ENCODE measurements at regions not wholly inside any gene's neighbourhood (a gene's known extent, or its start where the extent isn't known, plus 50 kb on each side); places are given as distances from the start of the nearest gene placed in this dataset.

DNA sequence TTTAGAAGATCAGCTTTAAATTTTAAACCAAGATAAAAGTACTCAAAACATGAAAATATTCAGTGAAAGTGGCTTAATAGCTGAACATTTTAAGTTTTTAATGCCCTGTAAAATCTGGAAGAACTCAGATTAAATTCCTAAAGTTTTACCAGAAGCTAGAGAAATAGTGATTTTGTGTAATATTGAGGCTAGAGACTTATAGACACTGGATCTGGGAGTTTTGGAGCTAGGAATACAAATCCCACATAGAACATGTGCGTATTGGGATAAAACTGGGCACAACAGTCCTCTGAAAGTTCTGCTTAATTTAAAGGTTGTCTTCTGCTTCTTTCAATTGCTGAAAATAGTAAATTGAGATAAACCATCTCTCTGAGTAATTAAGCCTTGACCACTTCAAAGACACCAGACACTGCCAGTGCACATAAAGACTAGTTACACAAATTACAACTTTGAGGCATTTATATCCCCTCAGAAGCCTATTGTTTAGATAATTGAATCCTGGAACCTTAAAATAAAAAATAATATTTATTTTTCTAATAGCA, 1382.5 kb downstream of the OTOL1 start:
- no peaks in the 10 kb centered on the region for H3K27me3 ChIP-seq (ENCODE audit: control insufficient read depth, insufficient read depth, low read length)
- H3K4me1 ChIP-seq (ENCODE audit: control insufficient read depth, extremely low read depth, insufficient read depth, low read length) = no peaks in the 10 kb centered on the region
- H3K9ac ChIP-seq (ENCODE audit: insufficient read depth, low read length) = no peak overlapping the region
- TF ChIP-seq, protein P1, sequence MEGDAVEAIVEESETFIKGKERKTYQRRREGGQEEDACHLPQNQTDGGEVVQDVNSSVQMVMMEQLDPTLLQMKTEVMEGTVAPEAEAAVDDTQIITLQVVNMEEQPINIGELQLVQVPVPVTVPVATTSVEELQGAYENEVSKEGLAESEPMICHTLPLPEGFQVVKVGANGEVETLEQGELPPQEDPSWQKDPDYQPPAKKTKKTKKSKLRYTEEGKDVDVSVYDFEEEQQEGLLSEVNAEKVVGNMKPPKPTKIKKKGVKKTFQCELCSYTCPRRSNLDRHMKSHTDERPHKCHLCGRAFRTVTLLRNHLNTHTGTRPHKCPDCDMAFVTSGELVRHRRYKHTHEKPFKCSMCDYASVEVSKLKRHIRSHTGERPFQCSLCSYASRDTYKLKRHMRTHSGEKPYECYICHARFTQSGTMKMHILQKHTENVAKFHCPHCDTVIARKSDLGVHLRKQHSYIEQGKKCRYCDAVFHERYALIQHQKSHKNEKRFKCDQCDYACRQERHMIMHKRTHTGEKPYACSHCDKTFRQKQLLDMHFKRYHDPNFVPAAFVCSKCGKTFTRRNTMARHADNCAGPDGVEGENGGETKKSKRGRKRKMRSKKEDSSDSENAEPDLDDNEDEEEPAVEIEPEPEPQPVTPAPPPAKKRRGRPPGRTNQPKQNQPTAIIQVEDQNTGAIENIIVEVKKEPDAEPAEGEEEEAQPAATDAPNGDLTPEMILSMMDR (conservative IDR thresholded peaks at IDR 0.05 in 1 of 2, IDR thresholded peaks at IDR 0.05 in 1 of 2; ENCODE audit: low read depth in 1 of 2, low read length in 2 of 2) = no peak
- TF ChIP-seq EZH2 (IDR thresholded peaks at IDR 0.05; ENCODE audit: low read length, missing control alignments) = no peak
- no peaks in the 10 kb centered on the region for H3K36me3 ChIP-seq (ENCODE audit: control insufficient read depth, insufficient read depth, low read length)
- no peak overlapping the region for H2AFZ ChIP-seq (ENCODE audit: low read length)
- no peaks in the 10 kb centered on the region for H3K9me3 ChIP-seq (ENCODE audit: control insufficient read depth, insufficient read depth, low read depth, low read length)
- H3K27ac ChIP-seq (ENCODE audit: insufficient read depth, low read length) = no peak overlapping the region
- H4K20me1 ChIP-seq (ENCODE audit: control insufficient read depth, extremely low read depth, insufficient read depth, low read length) = no peaks in the 10 kb centered on the region
- no peaks in the 10 kb centered on the region for H3K79me2 ChIP-seq (ENCODE audit: control insufficient read depth, insufficient read depth, low read length)
- DNase-seq (ENCODE audit: low read depth in 2 of 2) = no peak
- no peak overlapping the region for H3K4me3 ChIP-seq (replicated peaks in 1 of 4; ENCODE audit: control extremely low read depth in 1 of 4, insufficient read depth in 1 of 4, low read depth in 3 of 4, low read length in 4 of 4)
- no peak overlapping the region for H3K4me2 ChIP-seq (ENCODE audit: extremely low read depth, insufficient read depth, low read length)

DNA sequence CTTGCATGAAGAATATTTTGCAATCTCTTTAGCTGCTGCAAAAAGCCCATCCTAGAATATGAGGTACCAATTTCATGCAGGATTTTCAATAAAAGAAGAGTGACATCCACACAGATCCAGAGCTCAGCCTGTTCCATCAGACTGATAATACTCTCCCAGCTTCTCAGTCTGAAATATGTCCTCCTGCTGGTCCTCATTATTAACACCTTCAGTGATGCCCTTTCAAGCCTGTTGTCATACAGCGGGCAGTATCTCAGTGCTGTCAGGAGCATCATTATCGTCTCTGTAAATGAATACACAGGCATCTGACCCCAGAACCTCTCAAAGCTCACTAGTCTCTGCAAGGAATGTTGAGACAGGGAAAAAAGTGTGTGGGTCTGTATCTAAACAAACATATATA, 1387.8 kb downstream of the OTOL1 start:
- Histone ChIP-seq H2AFZ (ENCODE audit: low read length) (no peak overlapping the region), H3K4me2 (ENCODE audit: extremely low read depth, insufficient read depth, low read length) (no peak overlapping the region), H3K27ac (ENCODE audit: insufficient read depth, low read length) (no peak overlapping the region), H3K9ac (ENCODE audit: insufficient read depth, low read length) (no peak overlapping the region), H3K27me3 (ENCODE audit: control insufficient read depth, insufficient read depth, low read length) (no peaks in the 10 kb centered on the region), H3K9me3 (ENCODE audit: control insufficient read depth, insufficient read depth, low read depth, low read length) (no peaks in the 10 kb centered on the region), H4K20me1 (ENCODE audit: control insufficient read depth, extremely low read depth, insufficient read depth, low read length) (no peaks in the 10 kb centered on the region), H3K36me3 (ENCODE audit: control insufficient read depth, insufficient read depth, low read length) (no peaks in the 10 kb centered on the region), H3K4me1 (ENCODE audit: control insufficient read depth, extremely low read depth, insufficient read depth, low read length) (no peaks in the 10 kb centered on the region), H3K79me2 (ENCODE audit: control insufficient read depth, insufficient read depth, low read length) (no peaks in the 10 kb centered on the region), H3K4me3 (replicated peaks in 1 of 4; ENCODE audit: control extremely low read depth in 1 of 4, insufficient read depth in 1 of 4, low read depth in 3 of 4, low read length in 4 of 4) (no peak overlapping the region)
- DNase-seq (ENCODE audit: low read depth in 2 of 2) = no peak
- TF ChIP-seq, protein P1 (conservative IDR thresholded peaks at IDR 0.05 in 1 of 2, IDR thresholded peaks at IDR 0.05 in 1 of 2; ENCODE audit: low read depth in 1 of 2, low read length in 2 of 2) = no peak
- no peak for TF ChIP-seq EZH2 (IDR thresholded peaks at IDR 0.05; ENCODE audit: low read length, missing control alignments)

DNA sequence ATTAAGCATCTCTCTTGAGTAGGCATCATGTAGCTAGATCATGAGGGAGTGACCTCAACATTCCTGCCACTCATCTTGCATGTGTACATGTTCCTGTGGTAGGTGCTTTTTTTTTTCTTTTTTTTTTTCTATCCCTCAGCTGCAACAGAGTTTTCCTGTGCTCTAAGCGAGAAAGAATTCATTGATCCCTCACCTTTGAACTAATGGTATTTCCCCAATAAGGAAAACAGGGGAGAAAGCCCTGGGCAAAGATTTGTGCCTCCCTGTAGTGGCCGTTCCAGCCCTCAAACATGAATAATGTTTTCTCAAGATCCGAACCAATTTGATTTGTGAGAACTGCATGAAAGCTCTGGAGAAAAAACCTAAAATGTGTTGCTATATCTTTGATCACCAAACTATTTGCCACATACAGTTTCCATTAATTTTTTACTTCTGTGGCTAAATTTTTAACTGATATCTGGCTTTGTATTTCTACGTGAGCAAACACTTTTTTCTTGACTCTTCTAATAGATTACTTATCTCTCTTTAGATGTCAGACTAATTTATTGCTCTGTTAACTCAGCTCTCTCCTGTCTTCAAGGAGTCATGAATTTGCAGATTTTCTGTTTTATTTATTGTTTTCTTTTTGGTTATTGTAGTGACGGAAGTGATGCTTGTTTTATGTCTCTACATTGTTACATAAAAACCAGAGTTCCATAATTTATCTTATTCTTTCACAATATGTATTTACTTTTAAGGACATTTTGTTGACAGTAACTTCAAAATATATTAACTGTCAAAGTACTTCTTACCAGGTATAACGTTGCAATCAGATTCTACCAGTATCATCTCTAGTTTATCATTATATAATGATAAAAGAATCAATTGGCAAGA, 1396.5 kb downstream of the OTOL1 start:
- no peak overlapping the region for H3K4me3 ChIP-seq (replicated peaks in 1 of 4; ENCODE audit: control extremely low read depth in 1 of 4, insufficient read depth in 1 of 4, low read depth in 3 of 4, low read length in 4 of 4)
- H2AFZ ChIP-seq (ENCODE audit: low read length) = no peak overlapping the region
- H3K4me2 ChIP-seq (ENCODE audit: extremely low read depth, insufficient read depth, low read length) = no peak overlapping the region
- no peak overlapping the region for H3K9ac ChIP-seq (ENCODE audit: insufficient read depth, low read length)
- no peaks in the 10 kb centered on the region for H3K79me2 ChIP-seq (ENCODE audit: control insufficient read depth, insufficient read depth, low read length)
- TF ChIP-seq, protein P1 (conservative IDR thresholded peaks at IDR 0.05 in 1 of 2, IDR thresholded peaks at IDR 0.05 in 1 of 2; ENCODE audit: low read depth in 1 of 2, low read length in 2 of 2) = no peak
- no peak for TF ChIP-seq EZH2 (IDR thresholded peaks at IDR 0.05; ENCODE audit: low read length, missing control alignments)
- H3K27me3 ChIP-seq (ENCODE audit: control insufficient read depth, insufficient read depth, low read length) = no peaks in the 10 kb centered on the region
- no peaks in the 10 kb centered on the region for H3K36me3 ChIP-seq (ENCODE audit: control insufficient read depth, insufficient read depth, low read length)
- no peaks in the 10 kb centered on the region for H4K20me1 ChIP-seq (ENCODE audit: control insufficient read depth, extremely low read depth, insufficient read depth, low read length)
- no peaks in the 10 kb centered on the region for H3K4me1 ChIP-seq (ENCODE audit: control insufficient read depth, extremely low read depth, insufficient read depth, low read length)
- no peak for DNase-seq (ENCODE audit: low read depth in 2 of 2)
- H3K9me3 ChIP-seq (ENCODE audit: control insufficient read depth, insufficient read depth, low read depth, low read length) = no peaks in the 10 kb centered on the region
- H3K27ac ChIP-seq (ENCODE audit: insufficient read depth, low read length) = no peak overlapping the region
